WERI-Rb-1 (cell line): ENCODE measurements at regions not wholly inside any gene's neighbourhood (a gene's known extent, or its start where the extent isn't known, plus 50 kb on each side); places are given as distances from the start of the nearest gene placed in this dataset.

Source experiments
- DNase-seq: peaks from one replicate; pipeline ENCODE4 v3.0.0-alpha.2; 2020
- H3K27ac ChIP-seq: fragments of 250-450 bp; sonication (Bioruptor Pico); 2 replicates; pipeline ENCODE4 v1.5.1; 2020; ENCODE audit warnings: mild to moderate bottlenecking, moderate library complexity
- H3K27me3 ChIP-seq: fragments of 250-450 bp; sonication (Bioruptor Pico); 2 replicates; pipeline ENCODE4 v1.5.1; 2021; ENCODE audit warnings: mild to moderate bottlenecking, low read depth, moderate library complexity; ENCODE audit not compliant: insufficient read depth, severe bottlenecking
- H3K36me3 ChIP-seq: fragments of 250-450 bp; sonication (Bioruptor Pico); 2 replicates; pipeline ENCODE4 v1.5.1; 2020; ENCODE audit warnings: mild to moderate bottlenecking, moderate library complexity
- H3K4me3 ChIP-seq: 2 replicates; pipeline ENCODE4 v1.5.1; 2011; ENCODE audit warnings: low read depth, mild to moderate bottlenecking, control low read depth, low read length
- H3K9me3 ChIP-seq: fragments of 250-450 bp; sonication (Bioruptor Pico); 2 replicates; pipeline ENCODE4 v1.5.1; 2021; ENCODE audit warnings: mild to moderate bottlenecking, moderate library complexity; ENCODE audit not compliant: severe bottlenecking
- TF ChIP-seq, protein P1 (sequence below): IDR thresholded peaks from 2 replicates; pipeline ENCODE4 v1.5.1; 2011; ENCODE audit warnings: low read depth, mild to moderate bottlenecking, control low read depth, inconsistent platforms, low read length

DNA sequence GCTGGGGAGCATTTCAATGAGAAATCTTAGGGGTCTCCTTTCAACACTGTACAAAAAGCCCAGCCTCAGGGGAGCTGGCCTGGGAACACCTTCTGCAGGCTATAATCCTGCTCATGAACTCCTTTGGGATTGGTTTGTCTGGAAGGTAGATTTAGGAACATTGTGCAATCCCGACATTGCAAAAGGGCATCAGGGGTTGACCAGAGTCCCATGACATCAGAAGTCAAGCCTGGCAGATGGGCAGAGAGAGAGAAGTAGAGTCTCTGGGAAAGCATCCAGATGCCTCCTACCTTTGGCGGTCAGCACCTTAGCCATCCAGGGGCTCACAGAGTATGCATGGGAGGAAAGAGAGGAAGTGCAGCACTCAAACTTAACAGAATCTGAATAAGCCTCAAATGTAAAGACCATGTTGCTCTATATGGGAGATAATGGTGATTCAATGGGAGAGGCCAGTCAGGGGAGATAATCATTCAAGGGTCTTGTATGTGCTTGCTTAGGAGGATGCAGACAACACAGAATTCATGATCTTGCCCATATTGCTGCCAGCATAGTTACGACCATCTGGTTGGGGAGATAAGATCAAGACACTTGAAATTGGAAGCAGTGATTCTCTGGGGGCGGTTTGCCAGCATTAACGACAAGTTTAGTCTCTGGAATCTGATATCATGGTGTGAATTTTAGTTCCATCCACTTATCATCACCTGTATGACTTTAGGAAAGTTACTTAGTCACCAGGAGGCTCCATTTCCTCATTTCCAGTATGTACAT lies 58.3 kb upstream of the UPP2 start:
- DNase-seq, result peak; percentile 16
- Histone ChIP-seq H3K27me3 (no peaks in the 10 kb centered on the region), H3K36me3 (no peaks in the 10 kb centered on the region), H3K4me3 (no peak overlapping the region), H3K9me3 (no peaks in the 10 kb centered on the region), H3K27ac (peak overlapping the region; percentile 51)
- TF ChIP-seq, protein P1, sequence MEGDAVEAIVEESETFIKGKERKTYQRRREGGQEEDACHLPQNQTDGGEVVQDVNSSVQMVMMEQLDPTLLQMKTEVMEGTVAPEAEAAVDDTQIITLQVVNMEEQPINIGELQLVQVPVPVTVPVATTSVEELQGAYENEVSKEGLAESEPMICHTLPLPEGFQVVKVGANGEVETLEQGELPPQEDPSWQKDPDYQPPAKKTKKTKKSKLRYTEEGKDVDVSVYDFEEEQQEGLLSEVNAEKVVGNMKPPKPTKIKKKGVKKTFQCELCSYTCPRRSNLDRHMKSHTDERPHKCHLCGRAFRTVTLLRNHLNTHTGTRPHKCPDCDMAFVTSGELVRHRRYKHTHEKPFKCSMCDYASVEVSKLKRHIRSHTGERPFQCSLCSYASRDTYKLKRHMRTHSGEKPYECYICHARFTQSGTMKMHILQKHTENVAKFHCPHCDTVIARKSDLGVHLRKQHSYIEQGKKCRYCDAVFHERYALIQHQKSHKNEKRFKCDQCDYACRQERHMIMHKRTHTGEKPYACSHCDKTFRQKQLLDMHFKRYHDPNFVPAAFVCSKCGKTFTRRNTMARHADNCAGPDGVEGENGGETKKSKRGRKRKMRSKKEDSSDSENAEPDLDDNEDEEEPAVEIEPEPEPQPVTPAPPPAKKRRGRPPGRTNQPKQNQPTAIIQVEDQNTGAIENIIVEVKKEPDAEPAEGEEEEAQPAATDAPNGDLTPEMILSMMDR, result no peak

DNA sequence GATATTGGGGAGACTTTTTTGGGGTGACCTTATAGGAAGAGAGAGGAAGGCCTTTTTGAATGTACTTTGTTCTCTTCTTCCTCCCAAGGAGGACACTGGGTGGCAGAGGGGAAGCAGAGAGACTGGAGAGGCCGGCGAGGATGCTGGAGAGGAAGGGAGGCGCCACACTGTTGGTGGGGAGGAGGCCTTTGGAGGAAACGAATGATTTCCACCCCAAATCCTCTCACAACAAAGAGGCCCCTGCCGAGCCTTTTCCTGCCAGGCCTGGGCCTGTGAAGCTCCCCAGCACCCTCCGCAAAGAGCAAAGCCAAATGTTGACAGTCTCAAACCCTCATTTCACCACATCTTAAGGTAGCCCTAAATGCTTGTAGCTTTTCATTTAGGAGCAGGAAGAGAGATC lies 59.0 kb upstream of the UPP2 start:
- Histone ChIP-seq H3K36me3 (no peaks in the 10 kb centered on the region), H3K9me3 (no peaks in the 10 kb centered on the region), H3K27ac (peak overlapping the region; percentile 51), H3K27me3 (no peaks in the 10 kb centered on the region), H3K4me3 (no peak overlapping the region)
- TF ChIP-seq, protein P1, result no peak
- DNase-seq, result no peak

DNA sequence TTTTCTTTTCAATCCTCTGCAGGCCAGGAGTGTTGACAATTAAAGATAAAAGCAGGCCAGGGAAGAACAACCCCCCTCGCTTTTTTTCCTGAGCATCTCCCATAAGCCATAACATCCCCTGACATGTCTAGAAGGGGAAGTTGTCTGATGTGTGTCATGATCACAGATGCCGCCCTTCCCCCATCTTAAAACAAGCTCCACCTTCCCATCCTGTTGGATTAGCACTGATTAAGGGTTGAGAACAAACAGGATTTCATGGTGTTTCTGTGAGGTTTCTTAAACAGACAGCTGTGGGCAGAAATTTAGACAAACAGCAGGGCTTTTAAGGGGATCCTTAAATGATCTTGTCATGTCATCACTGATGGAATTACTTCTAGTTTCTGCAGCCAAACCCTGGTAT lies 59.4 kb upstream of the UPP2 start:
- peak; percentile 82 for DNase-seq
- Histone ChIP-seq H3K36me3 (no peaks in the 10 kb centered on the region), H3K27ac (peak overlapping the region; percentile 51)

DNA sequence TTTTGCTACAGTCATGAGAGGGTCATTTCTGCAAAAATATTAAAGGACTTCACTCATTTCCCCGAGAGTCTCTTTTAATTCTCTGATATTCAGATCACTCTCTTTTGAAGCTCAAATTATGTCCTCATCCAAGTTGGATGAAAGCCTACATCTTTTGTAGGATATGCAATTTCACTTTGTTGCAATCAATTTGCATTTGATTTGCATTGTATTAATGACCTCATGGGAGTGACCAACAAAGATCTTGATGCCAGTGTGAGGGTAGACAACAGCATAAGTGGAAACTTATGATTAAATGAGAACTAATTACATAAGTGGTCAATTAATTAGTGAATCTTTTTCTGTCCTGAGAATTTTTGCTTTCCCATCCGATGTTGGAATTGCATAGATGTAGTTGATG lies 60.3 kb upstream of the UPP2 start:
- DNase-seq, result no peak
- Histone ChIP-seq H3K36me3 (no peaks in the 10 kb centered on the region), H3K27ac (no peak overlapping the region; the same call in 1 of the 2 replicates), H3K9me3 (no peaks in the 10 kb centered on the region), H3K27me3 (no peaks in the 10 kb centered on the region), H3K4me3 (no peak overlapping the region)
- TF ChIP-seq, protein P1, result no peak

More for the DNA sequence above, 59.4 kb upstream of the UPP2 start:
- no peaks in the 10 kb centered on the region for H3K9me3 ChIP-seq
- TF ChIP-seq, protein P1, result no peak
- H3K4me3 ChIP-seq, result no peak overlapping the region
- H3K27me3 ChIP-seq, result no peaks in the 10 kb centered on the region

DNA sequence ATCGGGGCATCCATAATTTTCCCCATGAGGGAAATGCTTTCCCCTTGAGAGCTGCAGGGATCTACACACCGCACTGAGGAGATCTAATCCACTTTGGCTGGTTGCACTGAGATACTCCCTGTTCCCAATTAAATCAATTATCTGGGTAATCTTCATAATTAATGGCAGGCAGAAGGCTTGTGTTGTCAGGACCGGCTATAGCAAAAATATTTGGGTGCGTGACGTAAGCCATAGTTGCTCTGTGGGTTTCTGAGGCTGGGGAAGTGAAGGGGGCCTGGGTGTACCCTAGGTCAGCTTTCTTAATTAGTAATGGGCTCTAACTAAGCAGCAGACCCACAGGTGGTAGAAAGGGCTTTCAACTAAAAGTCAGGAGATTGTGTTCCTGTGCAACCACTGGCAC lies 62.8 kb upstream of the UPP2 start:
- DNase-seq, result no peak
- no peaks in the 10 kb centered on the region for H3K27me3 ChIP-seq
- TF ChIP-seq, protein P1, result no peak
- H3K4me3 ChIP-seq, result no peak overlapping the region
- H3K9me3 ChIP-seq, result no peaks in the 10 kb centered on the region
- no peaks in the 10 kb centered on the region for H3K36me3 ChIP-seq
- no peak overlapping the region for H3K27ac ChIP-seq
